Uterus (tissue), 2 donors: ENCODE measurements at regions not wholly inside any gene's neighbourhood (a gene's known extent, or its start where the extent isn't known, plus 50 kb on each side); places are given as distances from the start of the nearest gene placed in this dataset.

Experiments
- POLR2A ChIP-seq, 2 donors: fragments of 450-650 bp; IDR thresholded peaks; one replicate each; pipeline ENCODE4 v1.6.1; 2016; ENCODE audit warnings: antibody characterized with exemption in 2 of 2, mild to moderate bottlenecking in 1 of 2, moderate library complexity in 1 of 2
- TF ChIP-seq, protein P1 (sequence below), 4 experiments: fragments of 200-600 bp in 2 of 4; fragments of 450-650 bp in 2 of 4; sonication (generic) in 2 of 4; IDR thresholded peaks; one replicate each; pipeline ENCODE4 v1.5.1; 2016 to 2019; ENCODE audit warnings: antibody characterized with exemption in 4 of 4, mild to moderate bottlenecking in 2 of 4, moderate library complexity in 1 of 4

DNA sequence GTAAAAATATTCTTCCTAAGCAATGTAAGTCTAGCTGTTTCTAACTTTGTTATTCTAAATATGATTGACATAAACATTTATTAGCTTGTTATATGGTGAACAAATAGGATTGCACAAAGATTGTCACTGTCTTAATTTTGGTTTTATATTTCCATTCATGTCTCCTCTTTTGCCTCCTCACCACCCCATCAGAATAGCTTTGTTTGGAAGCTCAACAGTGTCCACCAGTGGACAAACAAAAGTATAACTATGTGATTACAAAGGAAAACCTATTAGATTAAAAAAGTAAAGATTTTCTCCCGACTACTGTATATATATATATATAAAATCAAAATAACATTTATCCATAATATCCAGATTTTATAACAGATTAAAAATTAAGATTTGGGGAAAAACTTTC lies 468.2 kb downstream of the ZIC3 start:
- TF ChIP-seq POLR2A (IDR thresholded peaks at IDR 0.05), result no peak
- TF ChIP-seq, protein P1, sequence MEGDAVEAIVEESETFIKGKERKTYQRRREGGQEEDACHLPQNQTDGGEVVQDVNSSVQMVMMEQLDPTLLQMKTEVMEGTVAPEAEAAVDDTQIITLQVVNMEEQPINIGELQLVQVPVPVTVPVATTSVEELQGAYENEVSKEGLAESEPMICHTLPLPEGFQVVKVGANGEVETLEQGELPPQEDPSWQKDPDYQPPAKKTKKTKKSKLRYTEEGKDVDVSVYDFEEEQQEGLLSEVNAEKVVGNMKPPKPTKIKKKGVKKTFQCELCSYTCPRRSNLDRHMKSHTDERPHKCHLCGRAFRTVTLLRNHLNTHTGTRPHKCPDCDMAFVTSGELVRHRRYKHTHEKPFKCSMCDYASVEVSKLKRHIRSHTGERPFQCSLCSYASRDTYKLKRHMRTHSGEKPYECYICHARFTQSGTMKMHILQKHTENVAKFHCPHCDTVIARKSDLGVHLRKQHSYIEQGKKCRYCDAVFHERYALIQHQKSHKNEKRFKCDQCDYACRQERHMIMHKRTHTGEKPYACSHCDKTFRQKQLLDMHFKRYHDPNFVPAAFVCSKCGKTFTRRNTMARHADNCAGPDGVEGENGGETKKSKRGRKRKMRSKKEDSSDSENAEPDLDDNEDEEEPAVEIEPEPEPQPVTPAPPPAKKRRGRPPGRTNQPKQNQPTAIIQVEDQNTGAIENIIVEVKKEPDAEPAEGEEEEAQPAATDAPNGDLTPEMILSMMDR (IDR thresholded peaks at IDR 0.05), result no peak
